DMS53 treated with DMSO at 0.1 percent for 48 hours (cell line): ENCODE measurements at regions not wholly inside any gene's neighbourhood (a gene's known extent, or its start where the extent isn't known, plus 50 kb on each side); places are given as distances from the start of the nearest gene placed in this dataset.

Experiments
- DNase-seq: peaks from one replicate; lab custom pipeline; 2025; ENCODE audit not compliant: unreplicated experiment; lab: John Stamatoyannopoulos, UW

DNA sequence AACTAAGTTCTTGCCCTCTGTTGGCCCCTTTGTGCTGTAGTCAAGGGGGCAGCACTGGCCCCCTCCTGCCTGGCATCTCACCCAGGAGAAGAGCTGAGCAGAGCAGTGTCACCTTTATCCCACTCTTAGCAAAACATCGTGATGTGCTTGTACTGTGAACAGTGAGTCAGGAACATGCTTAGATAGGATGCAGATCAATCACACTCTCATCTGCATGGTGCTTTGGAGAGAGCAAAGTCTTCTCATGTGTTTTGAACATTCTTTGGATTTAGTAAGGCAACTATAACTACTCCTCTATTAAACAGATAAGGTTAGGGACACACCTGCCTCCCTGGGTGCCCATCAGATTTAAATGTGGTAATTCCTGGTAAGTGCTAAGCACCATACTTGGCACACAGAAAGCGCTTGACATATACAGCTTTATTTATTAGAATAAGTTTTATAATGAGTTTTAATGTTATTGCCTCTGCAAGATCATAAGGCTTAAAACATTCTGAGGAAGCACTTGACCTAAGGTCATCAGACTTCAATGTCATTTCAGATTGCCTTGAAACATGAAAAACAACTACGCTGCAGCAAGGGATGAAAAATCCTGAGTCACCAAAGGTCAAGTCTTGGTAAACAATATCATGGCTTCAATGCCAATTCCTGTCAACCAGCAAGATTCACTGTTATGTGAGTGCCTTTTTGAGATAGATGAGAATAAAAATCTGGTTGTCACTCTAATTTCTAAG is 82.4 kb upstream of the IRS2 start:
- peak; percentile 36 for DNase-seq

DNA sequence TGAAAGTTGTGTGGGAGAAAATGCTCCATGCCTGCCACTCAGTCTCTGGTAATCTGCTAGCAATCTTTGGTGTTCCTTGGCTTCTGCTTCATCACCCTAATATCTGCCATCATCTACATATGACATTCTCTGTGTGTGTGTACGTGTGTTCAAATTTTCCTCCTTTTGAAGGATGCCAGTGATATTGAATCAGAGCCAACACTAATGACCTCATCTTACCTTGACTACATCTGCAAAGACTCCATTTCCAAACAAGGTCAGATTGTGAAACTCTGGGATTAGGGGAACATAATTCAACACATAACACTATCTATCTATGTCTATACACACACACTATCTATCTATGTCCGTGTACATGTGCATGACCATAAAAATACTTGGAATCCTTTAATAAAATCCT is 81.4 kb upstream of the IRS2 start:
- no peak for DNase-seq

DNA sequence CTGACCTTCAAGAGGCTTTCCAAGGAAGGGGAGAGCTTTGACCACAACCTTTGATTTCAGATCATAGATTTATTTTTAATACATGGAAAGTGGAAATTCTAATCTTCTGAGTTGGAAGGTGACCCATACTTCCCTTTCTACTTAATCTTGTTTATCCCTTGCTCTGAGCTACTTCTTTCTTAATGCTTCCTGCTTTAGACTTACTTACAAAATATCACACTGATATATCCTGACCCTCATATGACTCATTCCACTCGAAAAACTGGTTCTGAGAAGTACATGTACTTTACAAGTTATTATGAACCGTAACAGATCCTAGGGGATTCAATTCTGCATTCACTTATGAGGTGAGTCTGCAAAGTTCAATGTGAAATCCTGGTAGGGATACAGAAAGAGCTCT is 76.2 kb upstream of the IRS2 start:
- peak; percentile 13 for DNase-seq

DNA sequence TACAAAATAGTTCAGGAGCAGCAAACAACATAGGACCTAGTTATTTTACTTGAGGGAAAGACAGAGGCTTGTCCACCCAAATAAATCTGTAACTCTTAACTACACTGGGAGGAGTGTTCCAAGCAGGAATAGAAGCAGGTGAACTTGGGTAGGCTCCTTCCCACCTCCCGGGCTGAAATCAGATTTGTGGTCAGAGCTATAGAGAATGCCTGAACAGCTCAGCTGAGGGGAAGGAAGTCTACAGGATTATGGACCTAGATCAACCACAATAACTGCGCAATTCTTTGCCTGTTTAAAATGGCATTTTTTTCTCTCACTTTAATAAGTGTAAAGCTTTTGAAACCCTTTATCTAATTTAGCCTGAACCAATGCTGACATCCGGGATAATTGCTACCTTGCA is 73.5 kb upstream of the IRS2 start:
- no peak for DNase-seq

DNA sequence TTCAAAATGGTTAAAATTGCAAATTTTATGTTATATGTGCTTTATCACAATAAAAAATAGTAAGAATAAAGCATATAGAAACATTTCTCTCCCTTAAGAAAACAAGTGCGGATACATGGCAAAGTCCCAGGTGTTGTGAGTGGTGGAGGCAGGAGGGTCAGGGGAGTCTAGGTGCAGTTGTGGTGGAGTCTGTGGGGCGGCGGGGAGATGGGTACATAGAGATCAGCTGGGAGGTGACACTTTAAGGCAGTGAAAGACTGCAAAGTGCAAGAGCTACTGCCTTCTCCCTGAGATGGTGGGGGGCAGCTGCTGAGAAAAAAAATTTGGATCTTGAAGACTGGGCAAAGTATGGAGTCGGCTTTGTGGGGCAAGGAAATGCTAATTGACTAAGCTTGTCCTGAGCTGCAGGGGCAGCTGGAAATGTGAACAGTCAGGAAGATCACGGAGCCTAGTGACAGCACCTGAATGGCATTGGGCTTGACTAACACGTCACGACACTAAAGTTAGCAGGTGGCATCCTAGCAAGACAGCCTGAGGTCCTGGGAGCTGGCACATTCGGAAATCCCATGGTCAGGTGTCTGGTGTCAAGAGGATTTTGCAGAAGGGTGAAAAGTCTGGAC is 72.9 kb upstream of the IRS2 start:
- no peak for DNase-seq

DNA sequence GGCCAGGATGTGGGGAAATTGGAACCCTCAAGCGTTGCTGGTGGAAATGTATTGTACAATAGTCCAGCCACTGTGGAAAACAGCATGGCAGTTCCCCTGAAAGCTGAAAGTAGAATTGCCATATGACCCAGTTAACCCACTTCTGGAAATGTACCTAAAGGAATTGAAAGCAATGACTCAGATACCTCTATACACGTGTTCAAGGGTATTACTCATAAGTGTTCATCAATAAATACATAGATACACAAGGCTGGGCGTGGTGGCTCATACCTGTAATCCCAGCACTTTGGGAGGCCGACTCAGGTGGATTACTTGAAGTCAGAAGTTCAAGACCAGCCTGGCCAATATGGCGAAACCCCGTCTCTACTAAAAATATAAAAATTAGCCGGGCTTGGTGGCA is 71.9 kb upstream of the IRS2 start:
- no peak for DNase-seq

DNA sequence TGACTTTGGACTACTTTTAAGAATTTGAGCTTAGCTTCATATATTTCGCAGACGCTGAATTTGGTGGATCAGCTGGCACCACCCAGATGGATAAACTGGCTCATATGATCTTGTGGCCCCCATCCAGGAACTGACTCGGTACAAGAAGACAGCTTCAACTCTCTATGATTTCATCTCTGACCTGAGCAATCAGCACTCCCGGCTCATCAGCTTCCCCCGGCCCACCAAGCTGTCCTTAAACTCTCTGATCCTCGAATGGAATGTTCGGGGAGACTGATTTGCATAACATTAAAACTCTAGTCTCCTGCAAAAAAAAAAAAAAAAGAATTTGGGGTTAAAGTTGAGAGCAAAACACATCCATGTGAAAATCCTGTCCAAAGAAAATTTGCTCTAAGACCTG is 71.4 kb upstream of the IRS2 start:
- DNase-seq = no peak

DNA sequence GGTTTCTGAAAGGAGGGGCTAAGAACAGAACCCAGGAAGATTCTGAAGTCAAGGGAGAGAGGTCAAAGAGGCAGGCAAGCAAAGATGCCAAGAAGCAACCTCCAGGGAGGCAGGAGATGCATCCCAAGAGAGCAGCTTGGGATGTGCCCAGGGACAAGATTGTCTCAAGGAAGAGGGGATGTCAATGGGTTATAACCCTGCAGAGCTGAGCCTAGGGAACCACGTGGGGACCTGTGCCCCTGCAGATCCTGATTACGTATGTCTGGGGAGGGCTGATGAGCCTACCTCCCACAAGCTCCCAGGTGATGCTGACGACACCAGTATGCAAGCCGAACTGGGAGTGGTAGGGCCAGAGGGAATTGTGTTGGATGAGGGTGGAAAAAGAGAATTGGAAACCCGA is 70.9 kb upstream of the IRS2 start:
- DNase-seq = no peak

DNA sequence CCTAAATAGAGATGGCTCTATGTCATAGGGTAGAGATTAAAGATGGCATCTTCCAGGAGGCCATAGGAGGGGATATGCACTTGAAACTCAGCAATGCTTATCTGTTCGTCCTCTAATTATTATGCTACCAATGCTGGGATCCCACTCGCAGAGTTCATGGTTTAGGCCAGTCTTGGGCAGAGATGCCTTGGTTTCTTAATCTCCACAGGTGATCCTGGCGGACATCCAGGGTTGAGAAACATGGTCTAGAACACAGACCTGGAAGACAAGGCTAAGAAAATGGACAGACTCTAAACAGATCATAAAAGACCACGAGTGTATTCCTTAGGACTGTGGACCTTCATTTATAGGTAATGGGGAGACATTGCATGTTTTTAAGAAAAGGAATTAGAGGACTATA is 70.0 kb upstream of the IRS2 start:
- no peak for DNase-seq

DNA sequence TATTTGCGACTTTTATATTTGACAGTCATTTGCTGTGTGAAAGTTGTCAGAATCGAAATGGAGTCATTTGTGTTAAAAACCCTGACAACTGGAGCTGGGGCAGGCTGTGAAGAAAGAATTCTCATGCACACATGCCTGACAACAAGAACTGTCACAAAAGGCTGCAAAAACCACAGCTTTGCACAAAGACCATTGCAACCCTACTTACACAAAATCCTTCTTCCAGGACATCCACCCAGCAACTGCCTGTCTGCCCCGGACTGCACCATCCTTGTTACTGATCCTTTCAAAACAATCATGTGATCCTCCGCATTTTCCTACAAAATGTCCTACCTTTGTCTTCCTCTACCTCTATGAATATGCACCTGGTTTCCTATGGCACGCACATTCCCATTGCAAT is 66.8 kb upstream of the IRS2 start:
- no peak for DNase-seq

DNA sequence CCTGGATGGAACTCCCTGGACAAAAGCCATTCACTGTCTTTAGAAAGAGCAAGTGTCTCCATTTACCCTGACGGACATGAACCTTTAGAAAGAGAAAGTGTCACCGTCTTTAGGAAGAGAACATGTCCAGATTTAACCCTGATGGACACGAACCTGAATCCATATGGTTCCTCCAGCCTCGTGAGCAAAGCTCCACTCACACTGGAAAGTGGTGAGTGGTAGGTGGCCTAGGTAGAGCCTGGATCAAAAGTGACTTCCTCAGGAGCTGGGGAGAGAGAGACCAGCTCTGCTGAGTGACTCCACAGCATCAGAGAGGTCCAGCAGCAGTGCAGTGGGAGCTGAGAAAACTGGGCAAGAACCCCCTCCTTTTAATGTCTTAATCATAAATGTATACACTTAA is 59.8 kb upstream of the IRS2 start:
- no peak for DNase-seq

DNA sequence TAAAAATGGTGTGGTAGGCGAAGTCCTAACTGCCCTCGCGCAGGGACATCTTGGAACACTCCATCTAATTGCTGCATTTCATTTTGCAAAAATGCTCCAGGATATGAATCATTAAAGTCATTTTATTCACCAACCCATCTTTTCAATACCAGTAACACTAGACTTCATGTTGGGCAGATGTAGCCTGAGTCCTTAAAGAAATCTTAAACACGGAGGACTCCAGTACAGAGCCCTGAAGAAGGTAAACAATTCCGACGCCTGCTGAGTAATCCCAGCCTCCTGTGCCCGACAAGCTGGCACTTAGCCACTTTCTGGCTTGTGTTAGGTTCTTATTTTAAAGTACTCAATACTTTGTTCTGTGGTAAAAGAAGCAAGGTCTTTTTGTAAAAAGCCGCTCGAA is 58.0 kb upstream of the IRS2 start:
- no peak for DNase-seq

DNA sequence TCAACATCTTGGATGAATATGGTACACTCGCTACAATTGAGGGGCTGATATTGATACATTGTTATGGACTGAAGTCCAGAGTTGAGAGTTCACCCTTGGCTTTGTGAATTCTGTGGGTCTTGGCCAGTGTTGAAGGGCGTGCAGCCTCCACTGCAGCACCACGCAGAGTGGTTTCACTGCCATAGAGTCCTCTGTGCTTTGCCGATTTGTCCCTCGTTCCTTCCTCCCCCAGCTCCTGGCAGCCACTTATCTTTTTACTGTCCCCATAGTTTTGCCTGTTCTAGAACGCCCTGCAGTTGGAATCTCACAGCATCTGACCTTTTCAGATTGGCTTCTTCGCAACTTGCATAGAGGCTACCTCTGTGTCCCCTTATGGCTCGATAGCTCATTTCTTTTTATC is 57.3 kb upstream of the IRS2 start:
- DNase-seq = no peak

DNA sequence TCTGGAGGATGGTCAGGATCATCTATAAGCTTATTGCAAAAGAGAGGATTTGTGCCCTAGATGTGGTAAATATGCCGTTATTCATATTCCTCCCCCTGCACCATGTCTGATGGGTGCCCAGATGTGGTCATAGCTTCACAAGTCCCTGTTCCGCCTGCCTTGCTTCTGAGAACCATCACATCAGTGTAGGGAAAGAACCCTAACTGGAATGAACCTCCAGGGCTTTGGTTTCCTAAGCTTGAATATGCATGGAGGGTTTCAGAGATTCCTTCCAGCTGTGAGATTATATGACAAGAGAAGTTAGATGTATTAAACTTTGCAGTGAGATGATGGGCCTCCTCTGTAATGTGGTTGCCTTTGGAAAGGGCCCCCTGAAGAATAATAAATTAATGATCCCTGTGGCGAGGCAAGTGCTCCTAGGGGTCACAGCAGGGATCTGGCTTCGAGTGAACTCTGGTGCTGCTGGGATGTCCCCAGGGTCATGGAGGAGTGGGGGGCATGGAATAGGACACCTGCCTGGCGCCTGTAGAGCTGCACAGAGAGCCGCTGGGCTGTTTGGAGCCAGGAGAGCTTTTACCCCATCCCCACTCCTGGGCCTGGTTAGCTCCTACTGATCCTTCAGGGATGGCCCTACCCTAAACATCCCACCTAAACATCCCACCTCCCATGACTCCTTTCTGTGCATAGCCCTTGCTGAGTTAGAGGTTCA is 56.0 kb upstream of the IRS2 start:
- no peak for DNase-seq

DNA sequence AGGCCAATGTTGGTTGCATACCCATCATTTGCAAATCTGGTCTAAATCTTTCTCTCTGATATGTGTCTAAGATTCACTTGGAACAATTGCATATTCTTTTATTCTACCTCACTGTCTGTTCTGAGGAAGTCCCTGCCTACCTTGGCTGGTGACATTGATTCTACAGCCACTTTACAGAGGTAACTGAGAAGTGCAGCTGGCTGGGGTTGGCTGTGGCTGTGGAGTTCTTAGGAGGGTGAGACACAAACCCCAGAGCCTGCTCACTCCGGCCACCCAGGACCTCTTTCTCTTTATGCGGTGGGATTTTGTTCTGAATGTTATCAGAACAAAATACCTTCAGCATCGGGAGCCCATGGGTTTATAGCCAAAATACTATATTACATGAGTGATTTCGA is 54.5 kb upstream of the IRS2 start:
- DNase-seq = no peak

DNA sequence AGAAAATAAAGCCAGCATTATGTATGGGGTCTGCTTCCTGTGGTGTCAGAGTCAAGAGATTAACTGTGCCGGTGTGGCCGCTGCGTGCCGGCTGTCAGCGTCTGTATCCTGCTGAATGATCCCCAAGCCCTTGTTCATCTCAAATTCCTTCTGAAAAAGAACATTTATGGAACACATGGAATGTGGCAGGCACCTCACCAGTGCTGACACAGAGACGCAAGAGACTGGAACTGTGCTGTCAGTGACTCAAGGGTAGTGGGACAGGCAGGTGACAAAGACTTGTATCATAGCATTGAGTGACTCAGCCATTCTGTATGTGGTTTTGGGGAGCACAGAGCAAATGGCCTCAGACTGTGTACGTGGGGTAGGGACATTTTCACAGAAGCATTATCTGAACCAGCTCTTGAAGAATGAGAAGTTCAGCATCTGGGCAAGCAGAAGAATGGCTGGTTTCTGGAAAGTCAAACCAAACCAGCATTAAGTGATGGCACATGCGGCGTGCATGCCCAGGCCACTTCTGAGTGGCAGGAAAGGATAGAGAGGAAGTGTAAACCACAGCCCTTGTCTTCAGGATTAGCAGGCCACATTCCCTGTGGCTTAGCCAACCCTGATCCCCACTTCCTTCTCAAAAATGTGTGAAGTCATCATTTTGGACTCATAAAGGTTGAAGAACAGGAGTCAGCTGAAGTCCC is 54.0 kb upstream of the IRS2 start:
- no peak for DNase-seq

DNA sequence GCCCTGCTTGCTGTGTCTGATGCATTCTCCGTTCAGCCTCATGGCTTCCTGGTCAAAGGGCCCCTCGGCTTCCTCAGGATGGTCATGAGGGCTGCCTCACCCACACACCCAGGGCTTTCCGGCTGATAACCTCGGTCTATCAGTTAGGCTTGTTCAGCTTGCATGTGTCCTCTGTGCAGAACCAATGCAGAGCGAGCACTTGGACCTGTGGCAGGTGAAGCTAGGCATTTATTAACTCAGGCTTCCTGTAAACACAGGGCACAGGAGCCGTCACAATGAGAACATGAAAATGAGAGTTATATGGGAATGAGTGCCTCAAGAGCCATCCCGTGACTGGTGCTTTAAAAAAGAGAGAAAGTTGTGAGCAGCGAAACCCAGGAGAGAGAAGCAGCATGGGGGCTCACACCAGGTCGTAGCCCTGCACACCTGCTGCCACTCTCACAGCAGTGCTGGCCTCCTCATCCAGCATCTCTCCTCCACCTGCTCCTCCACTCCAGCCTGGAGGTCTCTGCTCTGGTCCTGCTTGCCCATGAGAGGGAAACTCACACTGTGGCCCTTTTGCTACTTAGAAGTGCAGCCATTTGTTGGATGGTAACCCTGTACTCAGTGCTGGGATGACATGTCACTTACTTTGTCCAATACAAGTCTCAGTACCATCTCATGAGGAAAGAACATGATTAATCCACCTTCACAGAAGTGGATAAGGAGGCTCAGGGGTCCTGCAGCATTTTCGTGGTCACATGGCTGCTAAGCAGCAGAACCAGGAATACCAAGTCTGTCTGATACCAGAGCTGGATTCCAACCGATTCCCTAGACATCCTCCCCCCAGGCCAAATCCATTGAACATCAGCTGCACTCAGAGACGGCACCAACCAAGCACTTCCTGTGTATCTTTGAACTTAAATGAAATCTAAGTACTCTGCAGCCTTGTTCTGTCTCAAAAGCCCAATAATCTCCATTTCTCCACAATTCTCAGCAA is 50.5 kb upstream of the IRS2 start:
- peak; percentile 78 for DNase-seq
